Esophagus (tissue), 2 donors: ENCODE measurements at regions not wholly inside any gene's neighbourhood (a gene's known extent, or its start where the extent isn't known, plus 50 kb on each side); places are given as distances from the start of the nearest gene placed in this dataset.

Experiments
- H3K27ac ChIP-seq, 2 donors: one replicate each; pipeline ENCODE4 v1.5.1; 2013; ENCODE audit warnings: low read depth in 2 of 2, mild to moderate bottlenecking in 2 of 2, inconsistent platforms in 1 of 2, low read length in 1 of 2, moderate library complexity in 1 of 2
- H3K27me3 ChIP-seq, 2 donors: one replicate each; pipeline ENCODE4 v1.6.1; 2013; ENCODE audit warnings: low read length in 2 of 2, control low read depth in 1 of 2, mild to moderate bottlenecking in 1 of 2; ENCODE audit not compliant: insufficient read depth in 2 of 2, control insufficient read depth in 1 of 2
- H3K36me3 ChIP-seq, 2 donors: one replicate each; pipeline ENCODE4 v1.6.1; 2013; ENCODE audit warnings: low read length in 1 of 2; ENCODE audit not compliant: control insufficient read depth in 2 of 2, insufficient read depth in 2 of 2
- H3K4me1 ChIP-seq, 2 donors: one replicate each; pipeline ENCODE4 v1.6.1; 2013; ENCODE audit warnings: low read length in 1 of 2; ENCODE audit not compliant: control insufficient read depth in 2 of 2, insufficient read depth in 2 of 2
- H3K4me3 ChIP-seq, 2 donors: one replicate each; pipeline ENCODE4 v1.5.1; 2013; ENCODE audit warnings: low read length in 2 of 2, mild to moderate bottlenecking in 2 of 2, low read depth in 1 of 2, moderate library complexity in 1 of 2
- H3K9me3 ChIP-seq, 2 donors: one replicate each; pipeline ENCODE4 v1.6.1; 2013; ENCODE audit warnings: mild to moderate bottlenecking in 2 of 2, low read depth in 1 of 2, low read length in 1 of 2, moderate library complexity in 1 of 2; ENCODE audit not compliant: control insufficient read depth in 2 of 2, insufficient read depth in 1 of 2
- WGBS, 2 donors: extraction: QIAGEN DNeasy Blood & Tissue Kit; methylation state at CpG; one replicate each; pipeline ENCODE4 v1.1.7; 2013; 5-methylcytosine and 5-hydroxymethylcytosine counted together
- donor health status: healthy with polysubstance abuse.
- donor health status: Bipolar disorder and iron deficiency.

DNA sequence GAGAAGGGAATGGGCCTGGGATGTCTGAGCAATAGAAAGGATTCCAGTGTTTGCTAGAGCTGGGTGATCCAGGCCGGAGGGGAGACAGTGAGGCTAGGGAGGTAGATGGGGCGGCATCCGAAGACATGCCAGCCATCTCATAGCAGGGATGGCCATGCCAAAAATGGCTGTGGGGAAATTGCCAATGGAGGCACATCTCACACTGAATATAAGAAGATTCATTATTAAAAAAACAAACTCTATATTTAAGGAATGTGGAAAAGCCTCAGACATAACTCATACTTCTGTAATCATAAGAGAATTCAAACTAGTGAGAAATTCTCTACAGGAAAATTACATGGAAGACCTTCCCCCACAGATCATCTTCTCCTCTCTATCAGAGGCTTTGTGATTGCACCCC, 289.2 kb downstream of the FGF9 start:
- WGBS, 2 donors = 90 to 96% methylated on average over 3 of the region's 3 CpGs
- no peak overlapping the region for H3K4me3 ChIP-seq
- no peaks in the 10 kb centered on the region for H3K27me3 ChIP-seq
- H3K4me1 ChIP-seq = no peaks in the 10 kb centered on the region
- peaks cover 0 to 7% of the 10 kb centered on the region in 2 donors for H3K9me3 ChIP-seq
- no peaks in the 10 kb centered on the region for H3K36me3 ChIP-seq
- H3K27ac ChIP-seq = no peak overlapping the region

DNA sequence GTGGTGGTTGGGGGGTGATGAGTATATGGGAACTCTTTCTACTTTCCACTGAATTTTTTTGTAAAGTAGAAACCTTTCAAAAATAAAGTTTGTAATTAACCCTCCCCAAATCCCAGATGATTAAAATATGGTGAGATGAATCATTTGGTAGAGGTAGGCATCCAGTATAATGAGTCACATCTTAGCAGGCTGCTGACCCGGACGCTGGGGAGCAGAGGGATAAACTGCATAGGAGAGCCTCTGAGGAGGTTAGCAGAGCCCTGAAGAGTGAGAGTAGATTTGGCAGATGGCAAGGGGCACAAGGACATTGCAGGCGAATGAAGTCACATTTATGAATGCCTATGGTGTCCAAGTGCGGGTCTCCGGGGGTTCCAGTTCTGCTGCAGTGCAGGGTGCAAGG, 293.8 kb downstream of the FGF9 start:
- Histone ChIP-seq H3K27ac (no peak overlapping the region), H3K4me3 (no peak overlapping the region), H3K4me1 (no peaks in the 10 kb centered on the region), H3K27me3 (no peaks in the 10 kb centered on the region), H3K36me3 (no peaks in the 10 kb centered on the region), H3K9me3 (peaks cover 0 to 5% of the 10 kb centered on the region in 2 donors)
- 78 to 85% methylated on average over 5 of the region's 5 CpGs for WGBS, 2 donors

DNA sequence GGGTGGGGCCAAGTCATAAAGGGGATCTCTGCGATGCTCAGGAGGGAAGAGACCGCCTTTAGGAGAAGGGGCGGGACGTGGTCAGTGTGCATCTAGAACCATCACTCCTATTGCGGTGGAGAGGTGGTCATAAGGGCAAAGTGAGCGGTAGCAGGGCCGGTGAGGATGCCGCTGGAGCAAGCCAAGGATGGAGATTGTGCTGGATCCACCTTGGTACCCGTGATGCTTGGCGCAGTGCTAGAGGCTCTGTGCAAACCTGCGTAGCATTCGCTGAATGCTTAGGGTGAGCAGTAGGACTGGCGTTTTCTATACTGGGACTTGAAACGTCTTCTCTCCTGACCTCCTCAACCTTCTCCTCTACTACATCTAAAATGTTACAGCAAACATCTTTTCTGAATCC, 294.2 kb downstream of the FGF9 start:
- no peaks in the 10 kb centered on the region for H3K4me1 ChIP-seq
- WGBS, 2 donors = 92% methylated on average over 14 of the region's 14 CpGs
- H3K27me3 ChIP-seq = no peaks in the 10 kb centered on the region
- peaks cover 0 to 5% of the 10 kb centered on the region in 2 donors for H3K9me3 ChIP-seq
- H3K36me3 ChIP-seq = no peaks in the 10 kb centered on the region
- H3K4me3 ChIP-seq = no peak overlapping the region
- H3K27ac ChIP-seq = no peak overlapping the region

- WGBS, 2 donors = 83 to 91% methylated on average over 4 of the region's 4 CpGs
- no peaks in the 10 kb centered on the region for H3K36me3 ChIP-seq
- H3K4me3 ChIP-seq = no peak overlapping the region
- H3K4me1 ChIP-seq = no peaks in the 10 kb centered on the region
- H3K27me3 ChIP-seq = no peaks in the 10 kb centered on the region
- H3K27ac ChIP-seq = no peak overlapping the region
- H3K9me3 ChIP-seq = peaks cover 0 to 5% of the 10 kb centered on the region in 2 donors
These were observed 295.1 kb downstream of the FGF9 start for GRCh38 chr13:21966014-21966413.

DNA sequence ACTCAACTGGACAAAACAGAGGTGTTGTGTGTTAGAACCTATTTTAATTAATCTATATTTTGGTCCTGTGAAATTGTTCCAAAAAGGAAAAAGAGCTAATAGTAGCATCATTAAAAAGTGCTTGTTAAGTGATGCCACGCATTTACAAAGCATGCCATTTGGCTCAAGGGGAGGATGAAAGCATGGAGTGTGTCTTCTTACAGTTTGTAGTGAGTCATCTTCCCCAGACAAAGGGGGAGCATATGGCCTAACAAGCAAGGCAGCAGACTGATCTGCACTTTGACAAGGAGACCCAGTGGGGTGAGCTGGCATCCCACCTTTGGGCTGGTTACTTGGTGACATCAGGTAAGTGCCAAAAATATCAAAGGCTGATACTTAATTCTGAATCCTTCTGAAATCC, 297.0 kb downstream of the FGF9 start:
- H3K9me3 ChIP-seq = peaks cover 3 to 5% of the 10 kb centered on the region in 2 donors
- 79 to 82% methylated on average over 1 of the region's 1 CpG for WGBS, 2 donors

GRCh38 chr13:21970172-21970571, 299.3 kb downstream of the FGF9 start:
- peaks cover 0 to 2% of the 10 kb centered on the region in 2 donors for H3K4me1 ChIP-seq
- 75 to 80% methylated on average over 7 of the region's 7 CpGs for WGBS, 2 donors
- no peaks in the 10 kb centered on the region for H3K27me3 ChIP-seq
- H3K9me3 ChIP-seq = peaks cover 0 to 3% of the 10 kb centered on the region in 2 donors
- no peak overlapping the region for H3K4me3 ChIP-seq
- no peaks in the 10 kb centered on the region for H3K36me3 ChIP-seq
- H3K27ac ChIP-seq = no peak overlapping the region

More for the DNA sequence above, 297.0 kb downstream of the FGF9 start:
- peaks cover 0 to 2% of the 10 kb centered on the region in 2 donors for H3K4me1 ChIP-seq
- no peaks in the 10 kb centered on the region for H3K27me3 ChIP-seq
- no peak overlapping the region for H3K27ac ChIP-seq
- no peak overlapping the region for H3K4me3 ChIP-seq
- H3K36me3 ChIP-seq = no peaks in the 10 kb centered on the region

DNA sequence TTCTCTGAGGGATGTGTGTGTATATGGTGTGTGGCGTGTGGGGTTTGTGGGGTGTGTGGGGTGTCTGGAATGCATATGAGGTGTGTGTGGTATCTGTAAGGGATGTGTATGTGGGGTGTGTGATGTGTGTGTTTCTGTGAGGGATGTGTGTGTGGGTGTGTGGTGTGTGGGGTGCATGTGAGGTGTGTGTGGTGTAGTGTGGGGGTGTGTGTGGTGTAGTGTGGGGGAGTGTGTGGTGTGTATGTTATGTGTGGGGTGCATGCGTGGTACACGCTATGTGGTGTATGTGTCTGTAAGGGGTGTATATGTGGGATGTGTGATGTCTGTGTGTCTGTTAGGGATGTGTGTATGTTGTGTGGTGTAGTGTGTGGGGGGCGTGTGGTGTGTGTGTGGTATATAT, 300.0 kb downstream of the FGF9 start:
- H3K36me3 ChIP-seq = no peaks in the 10 kb centered on the region
- H3K27me3 ChIP-seq = no peaks in the 10 kb centered on the region
- peaks cover 0 to 3% of the 10 kb centered on the region in 2 donors for H3K9me3 ChIP-seq
- H3K27ac ChIP-seq = no peak overlapping the region
- WGBS, 2 donors = 92 to 96% methylated on average over 4 of the region's 4 CpGs
- no peak overlapping the region for H3K4me3 ChIP-seq
- peaks cover 0 to 2% of the 10 kb centered on the region in 2 donors for H3K4me1 ChIP-seq

GRCh38 chr13:21971662-21972621, 301.1 kb downstream of the FGF9 start:
- H3K27ac ChIP-seq = no peak overlapping the region
- H3K36me3 ChIP-seq = no peaks in the 10 kb centered on the region
- H3K27me3 ChIP-seq = no peaks in the 10 kb centered on the region
- WGBS, 2 donors = 55 to 65% methylated on average over 7 of the region's 7 CpGs
- no peak overlapping the region for H3K4me3 ChIP-seq
- H3K9me3 ChIP-seq = peaks cover 0 to 3% of the 10 kb centered on the region in 2 donors
- peaks cover 0 to 2% of the 10 kb centered on the region in 2 donors for H3K4me1 ChIP-seq

DNA sequence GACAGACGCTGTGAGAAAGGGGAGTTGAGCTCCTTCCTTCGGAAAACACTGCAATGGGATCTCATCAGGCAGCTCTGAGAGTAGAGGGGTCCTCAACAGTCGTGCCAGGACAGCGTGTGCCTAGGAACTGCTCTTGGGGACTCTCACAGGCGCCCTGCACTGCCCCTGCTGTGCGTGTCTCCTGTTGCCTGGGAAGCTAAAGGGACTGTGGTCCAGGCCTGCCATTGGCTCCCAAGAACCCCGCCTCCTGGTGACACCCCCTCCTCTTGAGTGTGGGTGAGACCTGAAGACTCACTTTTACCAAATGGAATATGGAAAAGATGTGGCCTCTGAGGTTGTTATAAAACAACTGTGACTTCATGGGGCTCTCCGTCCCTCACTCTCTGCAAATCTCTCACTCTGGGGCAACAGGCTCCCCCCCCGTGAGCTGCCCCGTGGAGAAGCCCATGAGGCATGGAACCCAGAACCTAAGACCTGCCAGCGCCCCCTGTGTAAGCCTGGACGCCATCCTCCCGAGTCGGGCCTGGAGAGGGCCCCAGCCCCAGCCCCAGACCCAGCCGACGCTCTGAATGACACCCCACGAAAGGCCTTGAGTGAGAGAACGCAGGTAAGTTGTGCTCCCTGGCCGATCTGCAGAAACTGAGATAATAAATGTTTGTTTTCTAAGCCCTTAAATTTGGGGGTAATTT, 302.7 kb downstream of the FGF9 start:
- Histone ChIP-seq H3K27ac (no peak overlapping the region), H3K36me3 (no peaks in the 10 kb centered on the region), H3K4me1 (peaks cover 0 to 2% of the 10 kb centered on the region in 2 donors), H3K9me3 (peaks cover 0 to 3% of the 10 kb centered on the region in 2 donors), H3K4me3 (no peak overlapping the region), H3K27me3 (no peaks in the 10 kb centered on the region)
- WGBS, 2 donors = 88 to 91% methylated on average over 19 of the region's 19 CpGs
